Stomach (tissue), 8 donors: ENCODE measurements at regions not wholly inside any gene's neighbourhood (a gene's known extent, or its start where the extent isn't known, plus 50 kb on each side); places are given as distances from the start of the nearest gene placed in this dataset.

Experiments
- DNase-seq, 2 donors: peaks; one replicate each; pipeline versions ENCODE4 v3.0.0 to v3.0.0-alpha.2; 2013 to 2019
- H3K27ac ChIP-seq, 5 donors: fragments of 200-600 bp in 4 of 5; sonication (generic) in 4 of 5; one replicate each; pipeline ENCODE4 v1.5.1; 2013 to 2019; ENCODE audit warnings: mild to moderate bottlenecking in 1 of 5, moderate library complexity in 1 of 5
- H3K27me3 ChIP-seq, 3 donors: fragments of 200-600 bp; sonication (generic); one replicate each; pipeline ENCODE4 v1.5.1; 2017 to 2019; ENCODE audit warnings: mixed run types in 1 of 3
- H3K36me3 ChIP-seq, 4 donors: fragments of 200-600 bp; sonication (generic); 1 replicate in 3 of 4; 2 replicates in 1 of 4; pipeline ENCODE4 v1.5.1; 2016 to 2019
- H3K4me1 ChIP-seq, 4 donors: fragments of 200-600 bp; sonication (generic); one replicate each; pipeline ENCODE4 v1.5.1; 2016 to 2019
- H3K4me3 ChIP-seq, 4 donors: fragments of 200-600 bp; sonication (generic) in 3 of 4; one replicate each; pipeline ENCODE4 v1.5.1; 2016 to 2019; ENCODE audit warnings: mild to moderate bottlenecking in 1 of 4
- H3K9me3 ChIP-seq, 4 donors: fragments of 200-600 bp; sonication (generic); one replicate each; pipeline ENCODE4 v1.5.1; 2016 to 2019
- EP300 ChIP-seq: sonication (generic); formaldehyde crosslinking; IDR thresholded peaks from one replicate; pipeline ENCODE4 v1.6.1; 2017; ENCODE audit warnings: antibody characterized with exemption
- POLR2A ChIP-seq, 4 donors: fragments of 450-650 bp; IDR thresholded peaks; one replicate each; pipeline ENCODE4 v1.6.1; 2016; ENCODE audit warnings: antibody characterized with exemption in 4 of 4, control low read depth in 2 of 4, mild to moderate bottlenecking in 1 of 4, moderate library complexity in 1 of 4
- POLR2AphosphoS5 ChIP-seq, 3 donors: sonication (generic); formaldehyde crosslinking; IDR thresholded peaks; one replicate each; pipeline ENCODE4 v1.6.1; 2016; ENCODE audit warnings: antibody characterized with exemption in 3 of 3
- WGBS, 5 donors: extraction: QIAGEN DNeasy Blood & Tissue Kit in 3 of 5; methylation state at CpG; one replicate each; pipeline versions ENCODE4 v1.1.5 to v1.1.7; 2013 to 2018; 5-methylcytosine and 5-hydroxymethylcytosine counted together
- intact Hi-C: fragments of 100-400 bp; cut with DNase I; formaldehyde crosslinking; loops from one replicate; pipeline ENCODE4 v1.15.1; 2023; ENCODE audit warnings: low total_unique reads
- TF ChIP-seq, protein P1 (sequence below), 7 experiments: fragments of 450-650 bp in 4 of 7; fragments of 200-600 bp in 3 of 7; sonication (generic) in 3 of 7; IDR thresholded peaks; one replicate each; pipeline ENCODE4 v1.5.1; 2016 to 2019; ENCODE audit warnings: antibody characterized with exemption in 7 of 7, control low read depth in 2 of 7, mild to moderate bottlenecking in 1 of 7
- donor health status: healthy with polysubstance abuse.
- donor health status: Bipolar disorder and iron deficiency.
- donor health status: healthy.

DNA sequence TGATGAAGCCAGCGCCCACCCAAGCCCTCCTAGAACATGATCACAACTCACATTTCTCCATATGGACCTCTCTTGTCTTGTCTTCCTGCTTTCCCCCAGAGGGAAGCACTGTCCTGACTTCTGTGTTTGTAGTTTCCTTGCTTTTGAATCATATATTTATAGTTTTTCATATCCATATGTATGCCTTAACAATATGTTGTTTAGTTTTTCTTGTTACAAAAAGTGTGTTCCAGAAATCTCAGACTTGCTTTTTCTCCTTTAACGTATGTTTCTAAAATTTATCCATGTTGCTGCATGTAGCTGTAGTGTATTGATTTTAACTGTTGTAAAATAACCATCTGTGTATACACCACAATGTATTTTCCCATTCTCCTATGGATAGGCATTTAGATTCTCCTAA, 182.0 kb upstream of the SMIM23 start:
- H3K36me3 ChIP-seq: no peaks in the 10 kb centered on the region
- H3K27ac ChIP-seq: no peak overlapping the region
- peaks cover 0 to 11% (median 7%) of the 10 kb centered on the region in 4 donors for H3K9me3 ChIP-seq
- TF ChIP-seq POLR2A (IDR thresholded peaks at IDR 0.05): no peak
- TF ChIP-seq, protein P1, sequence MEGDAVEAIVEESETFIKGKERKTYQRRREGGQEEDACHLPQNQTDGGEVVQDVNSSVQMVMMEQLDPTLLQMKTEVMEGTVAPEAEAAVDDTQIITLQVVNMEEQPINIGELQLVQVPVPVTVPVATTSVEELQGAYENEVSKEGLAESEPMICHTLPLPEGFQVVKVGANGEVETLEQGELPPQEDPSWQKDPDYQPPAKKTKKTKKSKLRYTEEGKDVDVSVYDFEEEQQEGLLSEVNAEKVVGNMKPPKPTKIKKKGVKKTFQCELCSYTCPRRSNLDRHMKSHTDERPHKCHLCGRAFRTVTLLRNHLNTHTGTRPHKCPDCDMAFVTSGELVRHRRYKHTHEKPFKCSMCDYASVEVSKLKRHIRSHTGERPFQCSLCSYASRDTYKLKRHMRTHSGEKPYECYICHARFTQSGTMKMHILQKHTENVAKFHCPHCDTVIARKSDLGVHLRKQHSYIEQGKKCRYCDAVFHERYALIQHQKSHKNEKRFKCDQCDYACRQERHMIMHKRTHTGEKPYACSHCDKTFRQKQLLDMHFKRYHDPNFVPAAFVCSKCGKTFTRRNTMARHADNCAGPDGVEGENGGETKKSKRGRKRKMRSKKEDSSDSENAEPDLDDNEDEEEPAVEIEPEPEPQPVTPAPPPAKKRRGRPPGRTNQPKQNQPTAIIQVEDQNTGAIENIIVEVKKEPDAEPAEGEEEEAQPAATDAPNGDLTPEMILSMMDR (IDR thresholded peaks at IDR 0.05): no peak
- no peak for TF ChIP-seq EP300
- no peak for TF ChIP-seq POLR2AphosphoS5 (IDR thresholded peaks at IDR 0.05)
- peaks cover 0 to 11% (median 0%) of the 10 kb centered on the region in 3 donors for H3K27me3 ChIP-seq
- no peak for DNase-seq
- peaks cover 0 to 10% (median 3%) of the 10 kb centered on the region in 4 donors for H3K4me1 ChIP-seq
- 88 to 96% (median 93%) methylated on average over 2 of the region's 2 CpGs for WGBS, 5 donors
- H3K4me3 ChIP-seq: no peak overlapping the region
- intact Hi-C loops: no loop called here

DNA sequence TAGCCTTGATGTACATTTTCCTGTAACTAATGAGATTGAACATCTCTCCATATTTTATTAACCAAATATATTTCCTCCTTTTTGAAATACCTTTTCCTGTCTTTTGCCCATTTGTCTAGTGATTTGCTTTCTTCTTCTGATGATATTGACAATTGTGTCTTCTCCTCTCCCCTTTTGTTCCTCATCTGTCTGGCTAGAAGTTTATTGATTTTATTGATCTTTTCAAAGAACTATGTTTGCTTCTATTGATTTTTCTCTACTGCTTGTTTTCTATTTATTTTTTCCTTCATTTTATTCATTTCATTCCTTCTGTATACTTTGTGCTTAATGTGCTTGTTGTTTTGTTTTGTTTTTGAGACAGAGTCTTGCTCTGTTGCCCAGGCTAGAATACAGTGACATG, 181.4 kb upstream of the SMIM23 start:
- Histone ChIP-seq H3K36me3 (no peaks in the 10 kb centered on the region), H3K27me3 (peaks cover 0 to 11% (median 0%) of the 10 kb centered on the region in 3 donors), H3K4me1 (peaks cover 0 to 10% (median 3%) of the 10 kb centered on the region in 4 donors), H3K4me3 (no peak overlapping the region), H3K27ac (no peak overlapping the region), H3K9me3 (peaks cover 0 to 11% (median 7%) of the 10 kb centered on the region in 4 donors)
- TF ChIP-seq, protein P1 (IDR thresholded peaks at IDR 0.05): no peak
- TF ChIP-seq EP300 (no peak), POLR2AphosphoS5 (IDR thresholded peaks at IDR 0.05) (no peak), POLR2A (IDR thresholded peaks at IDR 0.05) (no peak)
- DNase-seq: no peak
- intact Hi-C loops: no loop called here

DNA sequence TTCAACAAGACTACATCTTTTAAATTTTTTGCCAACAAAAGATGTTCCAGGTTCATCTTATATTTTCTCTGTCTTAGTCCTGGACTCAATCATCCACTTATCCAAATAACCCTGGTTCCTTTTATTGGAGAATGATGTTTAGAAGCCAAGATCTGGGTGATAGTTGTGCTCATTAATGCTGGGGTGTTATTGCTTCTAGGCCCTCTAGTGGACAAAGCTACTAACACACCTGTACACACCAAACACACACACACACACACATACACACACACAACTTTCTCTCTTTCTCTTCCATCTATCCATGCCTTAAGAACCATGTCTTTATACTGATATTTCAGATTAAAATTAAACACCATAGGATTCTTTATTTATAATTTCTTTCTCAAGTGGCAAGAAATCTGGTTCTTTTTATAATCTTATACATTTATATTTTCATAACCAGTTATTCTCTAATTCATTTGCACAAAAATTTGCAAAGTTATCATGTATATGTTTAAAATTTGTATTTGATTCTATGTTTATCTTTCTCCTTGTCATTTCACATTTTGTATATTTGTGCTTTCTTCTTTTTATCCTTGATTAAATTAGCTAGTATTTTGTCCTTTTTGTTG, 179.1 kb upstream of the SMIM23 start:
- H3K4me3 ChIP-seq: no peak overlapping the region
- H3K27ac ChIP-seq: no peak overlapping the region
- peaks cover 0 to 11% (median 7%) of the 10 kb centered on the region in 4 donors for H3K9me3 ChIP-seq
- no peak for DNase-seq
- TF ChIP-seq POLR2A (IDR thresholded peaks at IDR 0.05): no peak
- TF ChIP-seq, protein P1 (IDR thresholded peaks at IDR 0.05): peak in 1 of 7 experiments; percentile 8
- H3K27me3 ChIP-seq: no peaks in the 10 kb centered on the region
- no peaks in the 10 kb centered on the region for H3K4me1 ChIP-seq
- H3K36me3 ChIP-seq: no peaks in the 10 kb centered on the region
- intact Hi-C loops: no loop called here

DNA sequence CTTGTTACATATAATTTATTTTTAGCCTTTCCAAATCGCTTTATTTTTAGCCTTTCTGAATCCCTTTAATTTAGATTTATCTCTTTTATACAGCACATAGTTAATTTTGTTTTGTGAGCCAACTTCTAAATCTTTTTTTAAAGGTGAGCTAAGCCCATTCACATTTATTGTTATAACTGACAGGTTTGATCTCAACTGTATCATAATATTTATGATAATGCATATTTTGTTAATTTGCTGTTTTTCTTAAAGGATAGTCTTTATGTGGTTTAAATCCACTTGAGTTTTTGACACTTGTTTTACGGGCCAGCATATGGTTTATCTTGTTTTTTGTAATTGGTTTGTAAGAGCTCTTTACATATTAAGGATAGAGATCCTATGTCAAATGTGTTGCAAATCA, 177.8 kb upstream of the SMIM23 start:
- H3K27me3 ChIP-seq: peaks cover 0 to 4% (median 0%) of the 10 kb centered on the region in 3 donors
- intact Hi-C loops: no loop called here
- H3K4me1 ChIP-seq: no peaks in the 10 kb centered on the region
- H3K36me3 ChIP-seq: no peaks in the 10 kb centered on the region
- TF ChIP-seq POLR2A (IDR thresholded peaks at IDR 0.05): no peak
- TF ChIP-seq, protein P1 (IDR thresholded peaks at IDR 0.05): no peak
- no peak for TF ChIP-seq POLR2AphosphoS5 (IDR thresholded peaks at IDR 0.05)
- TF ChIP-seq EP300: no peak
- DNase-seq: no peak
- no peak overlapping the region for H3K4me3 ChIP-seq
- H3K27ac ChIP-seq: no peak overlapping the region
- WGBS, 5 donors: 80 to 91% (median 88%) methylated on average over 2 of the region's 2 CpGs
- peaks cover 0 to 11% (median 7%) of the 10 kb centered on the region in 4 donors for H3K9me3 ChIP-seq
